NCI-H510A treated with DMSO at 0.1 percent for 48 hours (cell line): ENCODE measurements at regions not wholly inside any gene's neighbourhood (a gene's known extent, or its start where the extent isn't known, plus 50 kb on each side); places are given as distances from the start of the nearest gene placed in this dataset.
A peak's percentile ranks its signal among the peaks of the same experiment; 100 is the strongest.

Source experiments
- DNase-seq: peaks from one replicate; lab custom pipeline; 2025; lab: John Stamatoyannopoulos, UW

- no peak for DNase-seq
Observed at GRCh38 chr14:30309405-30309804, 249.6 kb upstream of the G2E3 start.

- DNase-seq: no peak
Observed at GRCh38 chr14:30312214-30312613, 246.7 kb upstream of the G2E3 start.

- DNase-seq: no peak
Observed at GRCh38 chr14:30317729-30318128, 241.2 kb upstream of the G2E3 start.

- no peak for DNase-seq
Observed at GRCh38 chr14:30322819-30323218, 236.1 kb upstream of the G2E3 start.

DNA sequence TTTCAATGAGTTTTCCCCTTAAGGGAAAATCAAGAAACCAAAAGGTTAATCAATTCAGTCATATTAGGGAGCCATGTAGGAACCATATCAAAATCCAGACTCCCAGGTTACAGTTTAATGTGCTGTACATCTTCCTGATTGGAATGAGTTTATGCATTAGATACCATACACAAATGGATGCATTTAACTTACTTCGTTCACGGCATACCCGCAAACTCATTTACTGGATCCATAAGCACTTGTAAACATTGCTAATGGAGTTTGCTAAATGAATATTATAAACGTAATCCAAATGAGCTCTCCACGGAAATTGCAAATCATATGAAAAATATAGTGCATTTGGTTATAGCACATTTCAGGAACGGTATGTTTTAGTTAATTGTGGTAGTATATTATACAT, 228.9 kb upstream of the G2E3 start:
- DNase-seq: no peak

DNA sequence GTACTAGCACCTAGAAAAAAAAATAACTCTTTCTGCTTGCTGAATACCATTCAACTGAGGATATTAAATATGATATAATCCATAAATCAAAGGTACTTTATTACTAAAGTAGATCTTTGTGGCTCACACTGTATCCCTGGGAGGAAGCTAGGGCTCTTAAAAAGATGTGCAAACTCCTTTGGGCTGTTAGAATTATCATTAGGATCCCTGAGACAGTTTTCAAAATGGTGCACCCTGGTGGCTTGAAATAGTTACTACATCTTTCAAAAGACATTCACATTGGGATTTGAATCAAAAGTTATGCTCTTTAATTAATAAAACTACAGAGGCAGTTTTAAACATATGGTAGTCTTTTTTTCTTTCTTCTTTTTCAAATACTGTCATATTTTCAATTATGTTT, 228.5 kb upstream of the G2E3 start:
- no peak for DNase-seq

DNA sequence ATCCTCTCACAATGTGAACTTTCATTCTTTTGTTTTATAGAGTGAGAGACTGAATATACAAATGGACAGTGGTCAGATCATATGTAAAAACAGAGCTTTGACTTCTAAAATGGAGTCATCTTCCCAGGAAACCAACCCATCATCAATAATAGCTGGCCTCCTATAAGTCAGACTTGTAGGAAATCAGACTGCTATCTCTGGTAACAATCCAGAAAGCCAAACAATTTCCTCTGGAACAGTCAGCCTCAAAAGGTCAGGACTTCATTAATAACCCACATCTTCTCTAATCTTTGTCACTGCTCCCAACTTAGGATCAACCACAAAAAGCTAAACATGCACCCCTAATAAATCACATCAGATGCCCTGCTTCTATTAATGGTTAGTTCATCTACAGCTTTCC, 227.9 kb upstream of the G2E3 start:
- DNase-seq: no peak

- DNase-seq: no peak
Observed at GRCh38 chr14:30332374-30332773, 226.6 kb upstream of the G2E3 start.

- no peak for DNase-seq
Observed at GRCh38 chr14:30333934-30334333, 225.0 kb upstream of the G2E3 start.

DNA sequence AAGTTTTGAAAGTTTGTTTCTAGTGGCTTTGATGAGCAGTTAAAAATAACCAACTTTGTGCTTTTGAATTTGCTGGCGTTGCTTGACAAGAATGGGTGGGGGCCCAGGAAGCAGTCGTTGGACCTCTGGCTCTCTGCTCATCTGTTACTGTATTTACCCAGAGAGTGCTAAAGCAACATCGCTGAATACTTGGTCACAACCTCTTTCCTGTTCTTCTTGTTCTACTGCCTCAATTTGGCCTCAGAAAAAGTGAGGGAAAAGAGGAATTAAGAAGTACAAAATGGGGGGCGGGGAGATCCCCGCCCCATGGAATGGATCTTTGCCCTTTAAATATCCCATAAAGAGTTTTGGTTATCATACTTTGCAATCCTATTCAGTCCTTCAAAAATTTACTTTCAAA, 221.5 kb upstream of the G2E3 start:
- no peak for DNase-seq

DNA sequence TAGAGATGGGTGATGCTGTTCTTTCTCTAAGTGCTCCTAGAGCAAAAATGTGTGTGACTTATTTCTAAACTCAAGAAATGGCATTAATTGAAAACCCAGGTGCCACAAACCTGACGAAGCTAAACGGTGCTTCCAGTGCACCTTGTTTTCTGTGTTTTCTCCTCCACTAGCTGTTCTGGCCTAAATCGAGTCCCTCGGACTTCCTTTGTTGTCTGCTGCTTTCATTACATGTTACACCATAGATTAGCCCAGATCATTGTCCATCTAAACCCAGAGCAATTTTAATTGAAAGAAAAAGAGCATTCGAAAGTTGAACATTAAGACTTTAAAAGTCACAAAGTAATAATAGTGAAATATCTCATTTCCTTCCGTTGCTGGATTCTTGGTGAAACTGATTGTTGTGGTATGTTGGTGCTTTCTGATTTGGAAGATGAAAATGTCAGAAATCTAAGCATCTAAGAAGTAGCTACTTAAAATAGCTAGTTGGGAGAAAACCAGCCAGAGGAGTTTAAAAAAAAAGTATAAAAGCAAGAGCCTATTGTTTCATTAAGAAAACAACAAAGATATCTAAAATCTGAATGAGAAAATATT, 219.6 kb upstream of the G2E3 start:
- no peak for DNase-seq

GRCh38 chr14:30340495-30340894, 218.5 kb upstream of the G2E3 start:
- DNase-seq: no peak

DNA sequence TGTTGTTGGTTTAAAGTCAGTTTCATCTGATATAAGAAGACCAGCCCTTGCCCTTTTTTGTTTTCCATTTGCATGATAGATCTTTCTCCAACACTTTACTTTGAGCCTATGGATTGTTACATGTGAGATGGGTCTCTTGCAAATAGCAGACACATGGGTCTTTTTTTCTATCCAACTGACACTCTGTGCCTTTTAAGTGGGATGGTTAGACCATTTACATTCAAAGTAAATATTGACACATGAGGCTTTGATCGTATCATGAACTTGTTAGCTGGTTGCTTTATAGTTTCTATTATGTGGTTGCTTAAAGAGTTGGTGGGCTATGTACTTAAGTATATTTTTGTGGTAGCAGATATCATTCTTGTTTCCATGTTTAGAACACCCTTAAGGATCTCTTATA, 213.4 kb upstream of the G2E3 start:
- DNase-seq: no peak

GRCh38 chr14:30348445-30348844, 210.5 kb upstream of the G2E3 start:
- DNase-seq: no peak

- no peak for DNase-seq
Observed at GRCh38 chr14:30349520-30349919, 209.4 kb upstream of the G2E3 start.

- no peak for DNase-seq
Observed at GRCh38 chr14:30354439-30354838, 204.5 kb upstream of the G2E3 start.

- no peak for DNase-seq
Observed at GRCh38 chr14:30355431-30355913, 203.5 kb upstream of the G2E3 start.

DNA sequence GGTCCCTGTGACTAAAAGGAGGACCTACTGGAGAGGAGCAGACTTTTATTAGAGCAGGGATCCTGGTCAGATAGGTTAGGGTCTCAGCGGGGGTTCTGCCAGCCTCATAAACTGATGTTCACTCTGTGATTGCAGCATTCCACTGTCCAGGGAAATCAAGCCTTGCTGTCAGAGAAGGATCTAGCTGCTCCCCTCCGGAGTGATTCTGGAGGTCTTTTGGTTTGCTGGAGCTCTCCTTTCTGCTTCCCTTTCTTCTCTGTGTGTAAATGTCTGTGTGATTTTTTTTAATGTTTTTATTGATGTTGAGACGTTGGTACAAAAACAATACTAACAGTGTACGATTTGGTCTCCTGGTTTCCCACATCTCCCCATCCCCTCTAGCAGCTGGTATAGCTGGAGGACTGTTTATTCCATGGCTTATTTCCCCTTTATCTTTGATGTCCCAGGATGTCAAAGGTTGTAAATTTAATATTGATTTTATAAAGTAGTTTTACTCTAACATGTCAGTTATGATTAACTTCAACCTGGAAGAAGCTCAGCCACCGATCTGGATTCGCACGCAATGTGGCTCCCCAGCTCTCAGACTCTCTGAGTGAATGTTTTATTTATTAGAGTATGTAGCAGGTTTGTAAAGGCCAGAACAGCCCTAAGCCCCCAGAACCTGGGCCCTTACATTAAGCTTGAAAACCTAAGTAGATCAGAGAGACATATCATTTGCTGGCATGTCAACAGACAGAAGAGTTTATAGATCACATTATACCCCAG, 202.3 kb upstream of the G2E3 start:
- no peak for DNase-seq

DNA sequence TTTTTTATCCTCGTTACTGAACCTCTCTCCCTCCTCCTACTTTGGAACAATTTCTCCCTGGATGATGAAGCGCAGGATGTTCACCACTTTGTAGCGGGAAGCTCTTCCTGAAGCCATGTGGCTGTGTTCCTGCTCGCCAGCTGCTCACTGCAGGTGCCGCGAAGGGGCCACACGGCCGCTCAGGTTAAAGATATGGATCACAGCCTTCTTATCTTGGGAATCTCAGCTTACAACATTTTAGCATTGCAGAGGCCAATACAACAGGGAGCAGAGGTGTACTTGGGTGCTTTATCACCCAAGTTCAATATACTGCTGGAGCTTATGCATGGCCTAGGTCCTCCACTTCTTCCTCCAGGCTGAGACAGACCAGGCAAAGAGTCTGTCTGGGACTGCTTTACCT, 201.2 kb upstream of the G2E3 start:
- DNase-seq: no peak

DNA sequence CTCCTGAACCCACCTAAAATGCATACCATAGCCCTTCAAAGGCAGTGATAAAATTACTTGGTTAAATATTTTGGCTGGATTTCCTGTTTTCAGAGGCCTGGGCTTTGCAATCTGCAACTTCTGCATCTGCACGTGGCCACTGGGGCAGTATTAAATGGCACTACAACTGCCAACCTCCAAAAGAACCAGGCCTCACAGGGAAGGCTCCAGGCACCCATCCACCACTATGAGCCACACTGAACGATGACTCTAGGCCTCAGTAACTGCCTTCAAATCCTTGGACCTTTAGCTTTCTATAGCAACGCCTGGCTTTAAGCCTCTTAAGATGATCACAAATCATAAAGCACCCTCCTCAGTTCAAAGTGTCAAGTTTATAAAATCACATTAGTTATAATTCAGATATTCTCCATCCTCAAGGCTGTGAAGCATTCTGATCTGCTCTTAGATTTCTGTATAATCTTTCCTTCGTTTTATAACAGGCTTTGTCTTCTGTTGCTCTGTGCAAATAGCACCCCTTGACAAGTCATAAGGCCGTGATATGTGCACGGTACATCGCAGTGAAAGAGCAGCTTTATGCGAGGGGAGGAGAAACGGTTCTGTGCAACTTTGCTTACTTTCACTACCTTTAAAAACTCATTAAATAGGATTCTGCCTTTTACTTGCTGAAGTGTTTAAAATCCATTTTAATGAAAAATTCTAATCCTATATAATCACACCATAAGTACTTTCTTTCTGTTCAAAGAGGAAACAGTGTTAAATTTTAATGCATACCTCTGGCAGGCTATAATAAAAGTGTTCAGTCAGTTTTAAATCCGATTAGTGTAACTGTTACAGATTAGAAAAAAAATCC, 196.4 kb upstream of the G2E3 start:
- DNase-seq: peak; percentile 42

- peak; percentile 42 for DNase-seq
Observed at GRCh38 chr14:30363219-30363880, 195.6 kb upstream of the G2E3 start.

DNA sequence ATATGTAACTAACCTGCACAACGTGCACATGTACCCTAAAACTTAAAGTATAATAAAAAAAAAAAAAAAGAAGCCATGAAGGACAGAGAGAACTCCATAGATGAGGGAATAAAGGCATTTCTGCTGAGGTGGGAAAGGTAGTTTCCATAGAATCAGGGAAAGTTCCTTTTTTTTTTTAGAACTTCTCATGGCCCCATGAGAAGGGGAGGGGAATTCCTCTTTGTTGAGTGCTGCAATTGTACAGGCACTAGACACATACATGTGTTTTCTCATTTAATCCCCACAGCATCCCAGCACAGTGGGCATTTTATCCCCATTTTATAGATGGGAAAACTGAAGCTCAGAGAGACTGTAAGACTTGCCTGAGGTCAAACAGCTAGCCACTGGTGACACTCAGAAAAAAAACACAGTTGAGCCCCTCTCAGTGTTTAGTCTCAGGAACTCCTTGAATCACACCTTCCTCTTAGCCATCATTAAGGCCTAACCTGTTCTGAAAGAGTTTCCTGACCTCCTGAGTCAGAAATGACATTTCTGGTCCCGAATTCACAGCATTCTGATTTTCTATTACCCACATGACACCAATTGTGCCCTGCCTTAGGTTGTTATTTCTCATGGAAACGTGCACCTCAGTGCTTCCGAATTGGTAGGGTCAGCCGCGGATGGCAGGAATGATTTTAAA, 189.3 kb upstream of the G2E3 start:
- DNase-seq: no peak
